Right kidney (tissue), 1 donor: ENCODE measurements at regions not wholly inside any gene's neighbourhood (a gene's known extent, or its start where the extent isn't known, plus 50 kb on each side); places are given as distances from the start of the nearest gene placed in this dataset.
"Not testable (repeated sequence)": the region's sequence is repeated elsewhere in the genome, so short reads cannot be mapped to it uniquely, and the experiment has no call there.

Experiments used
- DNase-seq: peaks from one replicate; pipeline ENCODE4 v3.0.0-alpha.2; 2016

- DNase-seq, result no peak
These were observed 71.6 kb upstream of the SGIP1 start for GRCh38 chr1:66462313-66462712.

- DNase-seq, result no peak
These were observed 69.6 kb upstream of the SGIP1 start for GRCh38 chr1:66464351-66464750.

DNA sequence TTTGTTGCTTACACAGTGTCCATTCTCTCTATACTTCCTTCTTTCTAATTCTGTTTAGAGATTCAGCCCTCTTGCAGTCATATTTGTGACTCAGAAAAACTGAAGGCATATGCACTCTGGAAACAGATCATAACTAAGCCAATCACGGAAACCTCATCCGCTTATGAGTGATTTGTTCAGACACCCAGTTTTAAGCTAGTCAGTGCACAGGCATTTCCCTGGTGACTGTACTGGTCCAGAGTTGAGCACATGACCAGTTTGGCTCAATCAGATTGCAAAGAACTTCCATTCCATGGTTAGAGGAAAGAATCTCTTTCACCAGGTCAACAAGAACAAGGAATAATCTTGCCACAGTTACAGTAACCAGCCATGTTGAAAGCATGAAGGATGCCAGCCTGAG lies 69.2 kb upstream of the SGIP1 start:
- no peak for DNase-seq

DNA sequence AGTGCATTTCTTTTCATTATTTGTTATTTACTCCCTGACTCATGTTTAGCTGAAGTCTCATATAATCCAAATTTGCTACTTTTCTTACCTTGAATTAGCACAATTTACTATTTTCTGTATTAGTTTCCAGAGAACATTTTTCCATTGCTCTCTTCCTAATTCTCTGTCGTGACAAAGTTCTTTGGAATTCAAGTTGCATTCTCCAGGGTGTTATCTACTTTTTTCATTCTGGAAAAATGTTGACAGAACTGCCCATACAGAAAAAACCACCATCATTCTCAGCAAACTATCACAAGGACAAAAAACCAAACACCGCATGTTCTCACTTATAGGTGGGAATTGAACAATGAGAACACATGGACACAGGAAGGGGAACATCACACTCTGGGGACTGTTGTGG lies 67.3 kb upstream of the SGIP1 start:
- not testable (repeated sequence) for DNase-seq

- no peak for DNase-seq
These were observed 65.2 kb upstream of the SGIP1 start for GRCh38 chr1:66468722-66469121.

- DNase-seq, result no peak
These were observed 58.0 kb upstream of the SGIP1 start for GRCh38 chr1:66475940-66476339.

- DNase-seq, result no peak
These were observed 57.2 kb upstream of the SGIP1 start for GRCh38 chr1:66476774-66477173.

DNA sequence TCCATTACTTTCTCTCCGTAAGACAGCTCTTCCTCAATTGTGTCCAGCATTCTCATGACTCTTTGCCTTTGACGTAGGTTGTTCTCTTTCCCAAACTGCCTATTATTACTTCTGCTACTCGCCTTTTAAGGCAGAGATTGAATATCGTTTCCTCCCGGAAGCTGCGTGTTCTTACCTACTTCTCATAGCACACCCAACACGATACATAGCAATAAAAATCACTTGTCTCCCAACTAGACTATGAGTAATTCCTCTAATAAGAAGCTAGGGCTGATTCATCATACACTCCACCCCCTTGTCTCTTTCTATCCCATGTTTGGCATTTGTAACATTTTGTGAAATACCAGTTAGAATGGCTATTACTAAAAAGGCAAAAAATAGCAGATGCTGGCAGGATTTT lies 55.8 kb upstream of the SGIP1 start:
- DNase-seq, result no peak

- DNase-seq, result no peak
These were observed 53.8 kb upstream of the SGIP1 start for GRCh38 chr1:66480162-66480561.

GRCh38 chr1:66481215-66481614 lies 52.7 kb upstream of the SGIP1 start:
- DNase-seq, result not testable (repeated sequence)
